ENCODE measurements at regions not wholly inside any gene's neighbourhood (a gene's known extent, or its start where the extent isn't known, plus 50 kb on each side); places are given as distances from the start of the nearest gene placed in this dataset.

- no peak overlapping the region for H3K9ac ChIP-seq (ENCODE audit: insufficient read depth, low read length)
- no peaks in the 10 kb centered on the region for H3K36me3 ChIP-seq (ENCODE audit: control insufficient read depth, insufficient read depth, low read length)
- no peak for DNase-seq (ENCODE audit: low read depth in 2 of 2)
- H4K20me1 ChIP-seq (ENCODE audit: control insufficient read depth, extremely low read depth, insufficient read depth, low read length): no peaks in the 10 kb centered on the region
- H3K4me1 ChIP-seq (ENCODE audit: control insufficient read depth, extremely low read depth, insufficient read depth, low read length): peaks cover 10% of the 10 kb centered on the region
- H2AFZ ChIP-seq (ENCODE audit: low read length): no peak overlapping the region
- TF ChIP-seq CTCF (conservative IDR thresholded peaks at IDR 0.05 in 1 of 2, IDR thresholded peaks at IDR 0.05 in 1 of 2; ENCODE audit: low read depth in 1 of 2, low read length in 2 of 2) (no peak), EZH2 (IDR thresholded peaks at IDR 0.05; ENCODE audit: low read length, missing control alignments) (no peak)
- no peaks in the 10 kb centered on the region for H3K9me3 ChIP-seq (ENCODE audit: control insufficient read depth, insufficient read depth, low read depth, low read length)
- no peaks in the 10 kb centered on the region for H3K27me3 ChIP-seq (ENCODE audit: control insufficient read depth, insufficient read depth, low read length)
- H3K79me2 ChIP-seq (ENCODE audit: control insufficient read depth, insufficient read depth, low read length): no peaks in the 10 kb centered on the region
- no peak overlapping the region for H3K4me2 ChIP-seq (ENCODE audit: extremely low read depth, insufficient read depth, low read length)
- H3K4me3 ChIP-seq (replicated peaks in 1 of 4; ENCODE audit: control extremely low read depth in 1 of 4, insufficient read depth in 1 of 4, low read depth in 3 of 4, low read length in 4 of 4): no peak overlapping the region
- no peak overlapping the region for H3K27ac ChIP-seq (ENCODE audit: insufficient read depth, low read length)
Observed at GRCh38 chr15:69857686-69858391, 239.9 kb downstream of the TLE3 start.

- Histone ChIP-seq H3K4me3 (replicated peaks in 1 of 4; ENCODE audit: control extremely low read depth in 1 of 4, insufficient read depth in 1 of 4, low read depth in 3 of 4, low read length in 4 of 4) (no peak overlapping the region), H3K27me3 (ENCODE audit: control insufficient read depth, insufficient read depth, low read length) (no peaks in the 10 kb centered on the region), H3K27ac (ENCODE audit: insufficient read depth, low read length) (no peak overlapping the region), H3K4me1 (ENCODE audit: control insufficient read depth, extremely low read depth, insufficient read depth, low read length) (peaks cover 4% of the 10 kb centered on the region), H2AFZ (ENCODE audit: low read length) (no peak overlapping the region), H3K4me2 (ENCODE audit: extremely low read depth, insufficient read depth, low read length) (no peak overlapping the region), H3K9ac (ENCODE audit: insufficient read depth, low read length) (no peak overlapping the region), H3K9me3 (ENCODE audit: control insufficient read depth, insufficient read depth, low read depth, low read length) (no peaks in the 10 kb centered on the region), H3K36me3 (ENCODE audit: control insufficient read depth, insufficient read depth, low read length) (no peaks in the 10 kb centered on the region), H4K20me1 (ENCODE audit: control insufficient read depth, extremely low read depth, insufficient read depth, low read length) (no peaks in the 10 kb centered on the region), H3K79me2 (ENCODE audit: control insufficient read depth, insufficient read depth, low read length) (no peaks in the 10 kb centered on the region)
- DNase-seq (ENCODE audit: low read depth in 2 of 2): no peak
- no peak for TF ChIP-seq CTCF (conservative IDR thresholded peaks at IDR 0.05 in 1 of 2, IDR thresholded peaks at IDR 0.05 in 1 of 2; ENCODE audit: low read depth in 1 of 2, low read length in 2 of 2)
- TF ChIP-seq EZH2 (IDR thresholded peaks at IDR 0.05; ENCODE audit: low read length, missing control alignments): no peak
Observed at GRCh38 chr15:69858456-69858855, 239.3 kb downstream of the TLE3 start.

GRCh38 chr15:69859866-69860265 lies 237.9 kb downstream of the TLE3 start:
- H3K9ac ChIP-seq (ENCODE audit: insufficient read depth, low read length): no peak overlapping the region
- no peaks in the 10 kb centered on the region for H4K20me1 ChIP-seq (ENCODE audit: control insufficient read depth, extremely low read depth, insufficient read depth, low read length)
- H3K9me3 ChIP-seq (ENCODE audit: control insufficient read depth, insufficient read depth, low read depth, low read length): no peaks in the 10 kb centered on the region
- no peak overlapping the region for H3K4me2 ChIP-seq (ENCODE audit: extremely low read depth, insufficient read depth, low read length)
- H3K36me3 ChIP-seq (ENCODE audit: control insufficient read depth, insufficient read depth, low read length): no peaks in the 10 kb centered on the region
- DNase-seq (ENCODE audit: low read depth in 2 of 2): no peak
- TF ChIP-seq CTCF (conservative IDR thresholded peaks at IDR 0.05 in 1 of 2, IDR thresholded peaks at IDR 0.05 in 1 of 2; ENCODE audit: low read depth in 1 of 2, low read length in 2 of 2): no peak
- H3K27me3 ChIP-seq (ENCODE audit: control insufficient read depth, insufficient read depth, low read length): no peaks in the 10 kb centered on the region
- peaks cover 3% of the 10 kb centered on the region for H3K4me1 ChIP-seq (ENCODE audit: control insufficient read depth, extremely low read depth, insufficient read depth, low read length)
- H3K27ac ChIP-seq (ENCODE audit: insufficient read depth, low read length): no peak overlapping the region
- H2AFZ ChIP-seq (ENCODE audit: low read length): no peak overlapping the region
- H3K79me2 ChIP-seq (ENCODE audit: control insufficient read depth, insufficient read depth, low read length): no peaks in the 10 kb centered on the region
- no peak overlapping the region for H3K4me3 ChIP-seq (replicated peaks in 1 of 4; ENCODE audit: control extremely low read depth in 1 of 4, insufficient read depth in 1 of 4, low read depth in 3 of 4, low read length in 4 of 4)
